NCI-H526 (cell line): ENCODE measurements at regions not wholly inside any gene's neighbourhood (a gene's known extent, or its start where the extent isn't known, plus 50 kb on each side); places are given as distances from the start of the nearest gene placed in this dataset.
A peak's percentile ranks its signal among the peaks of the same experiment; 100 is the strongest.

Experiments used
- DNase-seq, 2 experiments: peaks; one replicate each; lab custom pipeline; 2025; lab: John Stamatoyannopoulos, UW

GRCh38 chr4:167290678-167291077 lies 56.4 kb upstream of the SPOCK3 start:
- DNase-seq: peak in 1 of 2 experiments; percentile 45

DNA sequence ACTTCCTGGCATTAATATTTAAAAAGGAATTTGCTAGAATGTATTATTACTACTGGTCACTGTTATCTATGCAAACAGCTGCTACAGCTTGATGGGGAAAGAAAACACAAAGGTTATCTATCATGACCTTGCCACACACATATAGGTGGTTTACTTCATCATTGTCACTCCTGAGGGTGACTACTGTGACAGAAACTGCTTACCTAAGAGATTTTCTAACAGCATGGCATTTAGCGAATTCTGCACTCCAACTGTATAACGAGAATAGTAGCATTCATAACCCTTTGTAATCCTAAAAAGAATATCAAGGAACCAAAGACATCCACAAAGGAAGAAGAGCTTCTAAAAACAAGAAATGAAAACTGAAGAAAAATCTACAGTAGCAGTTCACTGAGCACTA lies 74.6 kb upstream of the SPOCK3 start:
- DNase-seq: no peak

DNA sequence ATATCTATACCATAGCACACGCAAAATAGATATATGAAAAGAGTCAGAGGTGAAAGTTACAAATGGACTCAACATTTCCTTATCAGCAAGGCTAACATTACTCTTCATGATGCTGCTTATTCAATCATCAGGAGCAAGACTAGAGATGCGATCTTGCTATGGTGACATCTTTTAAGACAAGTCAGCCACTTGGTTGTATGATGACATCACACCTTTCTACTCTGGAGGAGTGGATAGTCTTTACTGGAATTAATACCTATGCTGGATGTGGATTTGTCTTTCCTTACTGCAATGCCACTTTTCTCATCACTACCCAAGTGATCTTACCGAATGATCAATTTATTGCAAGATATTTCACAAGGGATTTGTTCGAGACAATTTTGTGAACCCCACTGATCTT lies 87.0 kb upstream of the SPOCK3 start:
- no peak for DNase-seq

DNA sequence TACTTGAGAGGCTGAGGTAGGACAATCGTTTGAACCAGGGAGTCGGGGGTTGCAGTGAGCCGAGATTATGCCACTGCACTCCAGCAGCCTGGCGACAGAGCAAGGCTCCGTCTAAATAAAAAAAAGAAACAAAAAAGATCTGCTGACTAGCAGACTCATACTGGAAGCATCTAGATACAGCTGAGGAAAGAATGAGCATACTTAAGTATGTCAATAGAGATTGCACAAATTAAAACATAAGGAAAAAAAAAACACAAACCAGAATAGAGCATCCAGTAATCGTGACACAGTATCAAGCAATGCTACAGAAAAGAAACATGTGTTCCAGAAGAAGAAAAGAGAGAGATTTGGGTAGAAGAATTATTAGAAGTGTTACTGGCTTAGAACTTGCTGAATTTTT lies 105.5 kb upstream of the SPOCK3 start:
- DNase-seq: no peak

- no peak for DNase-seq
These were observed 125.4 kb upstream of the SPOCK3 start for GRCh38 chr4:167359711-167360110.

DNA sequence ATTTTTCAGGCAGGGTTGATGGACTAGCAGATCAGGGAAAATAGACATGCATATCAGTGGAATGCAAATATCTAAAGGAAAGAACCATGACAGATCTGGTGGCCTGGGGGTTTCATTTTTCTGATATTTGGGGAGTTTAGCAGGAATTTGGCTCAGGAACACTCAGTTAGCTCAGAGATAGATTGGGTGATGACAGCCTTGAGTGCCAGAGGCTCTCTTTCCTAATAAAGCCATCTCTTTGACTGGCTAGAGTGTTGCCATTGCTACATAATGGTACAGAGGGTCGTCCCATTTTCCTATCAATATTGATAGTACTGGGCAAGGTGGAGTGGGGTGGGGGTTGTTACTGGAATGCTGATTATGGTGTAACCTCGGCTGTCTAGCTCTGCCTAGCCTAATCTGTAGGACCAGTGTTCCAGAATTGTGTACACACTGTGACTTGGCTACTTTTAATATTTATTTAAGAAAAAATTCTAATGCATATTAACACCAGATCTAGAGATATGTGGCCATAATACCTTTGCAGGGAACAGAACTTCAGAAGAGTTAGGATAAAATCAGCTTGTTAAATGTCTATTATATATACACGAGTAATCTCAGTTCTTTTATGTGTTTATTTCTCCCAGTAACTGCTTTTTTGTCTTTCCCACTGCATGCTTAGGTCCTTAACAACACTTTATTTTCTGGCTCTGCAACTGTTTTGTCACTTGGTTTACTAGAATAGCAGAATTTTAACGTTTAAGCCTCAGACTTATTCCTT lies 145.0 kb upstream of the SPOCK3 start:
- peak; percentile 80 to 84 for DNase-seq

GRCh38 chr4:167380964-167381363 lies 146.7 kb upstream of the SPOCK3 start:
- DNase-seq: no peak

DNA sequence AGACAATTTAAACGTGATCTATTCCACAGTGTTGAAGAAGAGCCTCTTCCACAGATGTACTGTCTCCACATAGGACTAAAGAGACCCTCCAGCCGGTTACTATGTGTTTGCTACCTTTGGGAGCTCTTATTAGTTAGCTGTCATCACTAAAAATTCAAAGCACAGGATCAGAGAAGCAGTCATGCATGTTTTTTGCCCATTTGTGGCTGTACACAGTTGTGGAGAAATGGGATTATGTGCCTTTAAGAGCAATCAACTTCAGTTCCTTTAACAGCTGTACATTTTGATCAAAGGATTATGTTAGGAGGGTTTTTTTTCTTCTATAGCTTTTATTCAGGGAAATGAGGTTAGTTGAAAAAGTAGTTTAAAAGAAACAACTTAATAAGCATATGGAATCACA lies 149.0 kb upstream of the SPOCK3 start:
- DNase-seq: no peak

GRCh38 chr4:167397586-167397985 lies 163.3 kb upstream of the SPOCK3 start:
- DNase-seq: no peak

- DNase-seq: no peak
These were observed 164.9 kb upstream of the SPOCK3 start for GRCh38 chr4:167399201-167399600.

GRCh38 chr4:167406181-167406580 lies 171.9 kb upstream of the SPOCK3 start:
- no peak for DNase-seq

DNA sequence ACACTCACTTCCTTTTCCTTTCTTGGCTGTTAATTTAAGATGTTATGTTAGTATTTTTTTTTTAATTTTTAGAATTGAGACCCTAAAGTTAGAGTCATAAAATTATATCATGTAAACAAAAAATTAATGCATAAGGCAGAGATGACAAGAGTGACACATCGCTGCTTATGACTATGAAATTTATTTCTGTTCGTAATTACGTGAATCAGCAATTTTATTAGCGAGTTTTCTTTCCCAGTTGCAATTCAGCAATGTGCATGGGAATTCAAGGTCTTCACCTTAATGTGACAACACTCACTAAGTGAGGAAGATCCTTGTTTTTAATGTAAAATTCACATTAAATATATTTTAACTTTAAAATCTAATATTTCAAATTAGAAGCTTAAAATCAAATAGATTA lies 181.2 kb upstream of the SPOCK3 start:
- no peak for DNase-seq

DNA sequence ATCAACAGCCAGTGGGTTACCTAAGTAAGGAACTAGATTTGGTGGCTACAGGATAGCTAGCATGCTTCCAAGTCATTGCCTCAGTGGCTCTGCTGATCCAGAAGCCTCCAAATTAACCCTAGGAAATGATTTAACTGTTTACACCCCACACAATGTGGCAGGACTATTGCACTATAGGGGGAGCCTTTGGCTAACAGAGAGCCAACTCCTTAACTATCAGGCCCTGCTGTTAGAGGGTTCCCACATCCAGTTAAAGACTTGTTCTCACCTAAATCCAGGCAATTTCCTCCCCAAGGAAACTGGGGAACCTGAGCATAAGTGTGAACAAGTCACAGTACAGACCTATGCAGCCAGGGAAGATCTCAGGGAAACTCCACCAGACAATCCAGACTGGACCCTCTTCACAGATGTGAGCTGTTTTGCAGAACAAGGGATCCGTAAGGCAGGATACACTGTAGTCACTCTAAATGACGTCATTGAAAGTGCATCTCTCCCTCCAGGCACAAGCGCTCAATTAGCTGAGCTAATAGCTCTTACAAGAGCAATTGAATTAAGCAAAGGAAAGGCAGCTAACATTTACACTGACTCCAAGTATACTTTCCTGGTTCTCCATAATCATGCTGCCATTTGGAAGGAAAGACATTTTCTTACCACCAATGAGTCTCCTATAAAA lies 185.3 kb upstream of the SPOCK3 start:
- DNase-seq: no peak

DNA sequence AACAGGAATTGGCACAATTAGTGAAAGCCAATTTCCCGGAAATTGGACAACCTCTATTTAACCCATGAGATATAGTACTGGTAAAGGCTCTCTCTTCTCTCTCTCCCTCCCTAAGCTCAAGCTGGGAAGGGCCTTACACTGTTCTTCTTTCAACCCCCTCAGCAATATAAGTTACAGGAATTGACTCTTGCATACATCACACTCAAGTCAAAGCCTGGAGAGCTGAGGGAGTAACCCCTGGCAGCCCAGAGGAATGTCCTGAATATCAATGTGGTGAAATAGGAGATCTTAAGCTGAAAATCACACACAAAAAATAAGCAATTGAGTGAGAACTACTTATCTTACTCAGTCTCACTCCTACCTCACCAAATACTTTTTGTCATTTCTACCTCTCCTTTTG lies 186.9 kb upstream of the SPOCK3 start:
- DNase-seq: no peak

DNA sequence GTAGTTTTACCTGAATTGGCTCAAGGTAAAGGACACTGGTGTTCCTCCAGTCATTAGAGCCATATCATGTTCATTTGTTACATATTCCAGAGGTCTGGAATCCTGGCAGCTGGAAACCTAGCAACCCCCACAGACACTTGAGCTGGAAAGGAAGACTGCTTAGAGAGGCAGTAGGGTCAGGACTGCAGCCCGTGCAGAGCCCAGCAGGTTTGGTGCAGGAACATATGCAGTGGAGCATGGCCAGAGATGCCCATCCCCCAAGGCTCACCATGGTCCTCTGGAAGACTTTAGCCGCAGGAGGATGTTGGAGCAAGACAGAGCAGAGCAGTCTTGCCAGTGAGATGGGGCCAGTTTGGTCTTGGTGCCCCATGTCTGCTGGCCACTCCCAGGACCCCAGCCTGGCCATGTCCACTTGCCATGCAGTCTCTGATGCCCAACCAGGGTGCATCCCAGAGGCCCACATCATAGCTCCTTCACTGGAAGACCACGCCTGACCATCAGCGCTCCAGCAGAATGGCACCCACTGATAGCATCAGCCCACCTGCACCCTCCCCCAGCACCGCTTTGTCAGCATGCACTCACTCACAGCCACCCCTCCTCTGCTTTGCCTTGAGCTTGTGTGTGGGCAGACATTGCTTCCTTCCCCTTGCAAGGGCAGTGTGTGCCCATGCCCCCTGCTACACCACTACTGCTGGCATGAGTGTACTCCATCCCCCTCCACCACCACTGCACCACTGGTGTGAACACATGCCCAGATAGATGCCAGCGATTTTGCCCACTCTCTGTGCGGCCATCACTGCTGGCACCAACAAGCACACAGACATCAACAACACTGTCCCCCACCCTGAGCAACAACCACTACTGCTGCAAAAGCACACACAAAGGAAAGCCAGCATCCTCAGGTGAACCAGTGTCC lies 190.3 kb upstream of the SPOCK3 start:
- no peak for DNase-seq

- peak; percentile 23 to 35 for DNase-seq
These were observed 193.9 kb upstream of the SPOCK3 start for GRCh38 chr4:167428156-167428555.

GRCh38 chr4:167431371-167431770 lies 197.1 kb upstream of the SPOCK3 start:
- no peak for DNase-seq

DNA sequence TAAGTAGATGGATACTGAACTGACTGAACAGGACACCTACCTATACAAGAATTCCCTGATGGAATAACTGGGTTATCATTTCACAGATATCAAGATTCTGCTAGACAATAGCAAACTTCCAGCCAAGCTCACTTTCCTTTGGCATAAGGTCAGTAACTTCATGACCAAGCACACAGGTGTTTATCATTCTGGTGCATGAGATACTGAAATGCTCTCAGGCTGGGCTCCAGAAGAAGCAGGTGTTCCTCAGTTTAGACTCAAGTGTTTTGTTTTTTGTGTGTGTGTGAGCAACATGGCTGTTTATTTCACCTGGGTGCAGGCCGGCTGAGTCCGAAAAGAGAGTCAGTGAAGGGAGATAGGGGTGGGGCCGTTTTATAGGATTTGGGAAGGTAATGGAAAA lies 201.5 kb upstream of the SPOCK3 start:
- no peak for DNase-seq

DNA sequence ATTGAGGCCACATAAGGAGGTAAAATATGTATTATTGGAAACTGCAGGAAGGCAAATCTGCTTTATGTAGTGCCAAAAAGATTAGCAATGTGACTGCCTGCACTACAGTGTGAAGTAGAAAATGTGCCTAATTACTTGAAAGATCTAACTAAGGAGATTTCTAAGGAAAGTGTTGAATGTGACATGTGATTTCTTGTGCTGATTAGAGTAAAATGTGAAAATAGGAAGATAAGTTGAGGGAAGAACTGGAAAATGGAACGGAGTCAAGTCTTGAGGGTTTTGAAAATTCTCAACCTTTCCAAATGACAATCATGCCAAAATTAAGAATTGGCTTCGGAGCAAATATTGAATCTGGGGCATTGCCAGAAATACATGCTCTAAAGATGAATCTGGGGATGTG lies 209.5 kb upstream of the SPOCK3 start:
- DNase-seq: no peak

- no peak for DNase-seq
These were observed 218.7 kb upstream of the SPOCK3 start for GRCh38 chr4:167452922-167453430.

DNA sequence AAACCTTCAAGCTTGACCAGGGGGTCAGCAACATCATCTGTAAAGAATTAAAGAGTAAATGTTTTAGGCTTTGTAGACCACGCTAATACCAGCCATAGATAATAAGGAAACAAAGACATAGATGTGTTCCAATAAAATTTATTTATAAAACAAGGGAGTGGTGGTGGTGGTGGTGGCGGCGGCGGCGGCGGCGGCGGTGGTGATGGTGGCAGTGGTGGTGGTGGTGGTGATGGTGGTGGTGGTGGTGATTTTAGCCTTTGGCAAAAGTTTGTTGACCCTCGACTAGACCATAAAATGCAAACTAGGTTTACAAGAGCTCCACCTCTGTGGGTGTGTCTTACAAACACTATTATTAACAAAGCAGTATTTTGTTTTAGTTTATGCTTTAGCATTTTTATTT lies 222.3 kb upstream of the SPOCK3 start:
- no peak for DNase-seq

GRCh38 chr4:167469436-167469835 lies 235.1 kb upstream of the SPOCK3 start:
- DNase-seq: no peak

DNA sequence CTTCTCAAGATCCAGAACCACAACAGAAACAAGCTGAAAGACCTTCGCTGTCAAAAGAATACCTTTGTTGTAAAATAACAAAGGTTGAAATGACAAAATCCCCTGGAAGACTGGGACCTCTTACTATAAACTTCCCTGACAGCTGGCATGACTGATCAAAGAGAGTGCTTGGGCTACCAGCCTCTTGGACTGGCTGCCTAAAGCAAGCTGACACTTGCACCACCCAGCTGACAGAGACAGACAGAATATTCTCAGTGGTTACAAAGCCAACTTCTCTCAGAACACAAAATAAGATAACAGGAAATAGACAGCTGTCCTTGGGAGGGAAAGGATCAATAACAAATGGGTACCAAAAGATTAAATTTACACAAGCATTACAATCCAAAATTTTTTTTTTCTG lies 241.7 kb upstream of the SPOCK3 start:
- DNase-seq: no peak
